ENCODE measurements at regions not wholly inside any gene's neighbourhood (a gene's known extent, or its start where the extent isn't known, plus 50 kb on each side); places are given as distances from the start of the nearest gene placed in this dataset.

DNA sequence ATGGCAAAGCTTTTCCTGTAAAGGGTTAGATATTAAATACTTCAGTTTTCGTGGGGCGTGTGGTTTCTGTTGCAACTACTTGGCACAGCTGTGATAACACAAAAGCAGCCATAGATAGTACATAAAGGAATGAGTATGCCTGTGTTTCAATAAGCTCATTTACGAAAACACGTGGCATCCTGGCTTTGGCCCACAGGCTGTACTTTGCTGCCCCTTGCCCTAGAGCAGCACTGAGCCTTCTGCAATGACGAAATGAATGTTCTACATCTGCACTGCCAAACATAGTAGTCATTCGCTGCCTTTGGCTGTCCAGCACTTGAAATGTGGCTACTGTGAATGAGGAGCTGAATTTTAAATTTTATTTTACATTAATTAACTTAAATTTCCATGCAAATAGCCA, 376.2 kb upstream of the TPK1 start:
- H3K79me2 ChIP-seq (ENCODE audit: control insufficient read depth, insufficient read depth, low read length) = no peaks in the 10 kb centered on the region
- no peak for FAIRE-seq
- CTCF ChIA-PET = interaction anchor here (0.6 to 0.7 kb wide), 2 partner anchors 8 to 1078 kb away, joined by 3 to 4 read pairs; no protein-coding TSS in a partner anchor
- H3K27me3 ChIP-seq (replicated peaks in 1 of 2; ENCODE audit: control insufficient read depth in 2 of 2, insufficient read depth in 2 of 2, low read length in 1 of 2) = no peaks in the 10 kb centered on the region
- in situ Hi-C loops (cut with MboI) = no loop called here
- H3K9me3 ChIP-seq (replicated peaks; ENCODE audit: control insufficient read depth, insufficient read depth, low read length) = no peaks in the 10 kb centered on the region
- intact Hi-C loops (cut with micrococcal nuclease; ENCODE audit: unreplicated experiment) = no loop called here
- no peaks in the 10 kb centered on the region for H3K4me1 ChIP-seq (ENCODE audit: control insufficient read depth, insufficient read depth, low read length)
- H3K36me3 ChIP-seq (ENCODE audit: control insufficient read depth in 2 of 2, insufficient read depth in 2 of 2, low read length in 1 of 2) = no peaks in the 10 kb centered on the region
- DNase-seq (ENCODE audit: low read depth, low spot score) = no peak
- no peaks in the 10 kb centered on the region for H4K20me1 ChIP-seq (ENCODE audit: control insufficient read depth, insufficient read depth)
- no peak for ATAC-seq
- H3K9ac ChIP-seq (ENCODE audit: control insufficient read depth, insufficient read depth, low read length) = no peak overlapping the region
- BruUV-seq (replicated peaks) = no TSS peak
- no peak overlapping the region for H3K4me3 ChIP-seq
- POLR2A ChIA-PET = no interaction called here
- H3K27ac ChIP-seq (ENCODE audit: control insufficient read depth, insufficient read depth) = no peak overlapping the region
- H3K4me2 ChIP-seq (ENCODE audit: control insufficient read depth, insufficient read depth) = no peak overlapping the region
- TF ChIP-seq BHLHE40 (IDR thresholded peaks at IDR 0.05; ENCODE audit: borderline replicate concordance in 1 of 2, low read depth in 2 of 2, low read length in 1 of 2) (no peak), MTA3 (IDR thresholded peaks at IDR 0.05; ENCODE audit: borderline replicate concordance, low read length) (no peak)
- SMC1A ChIA-PET (ENCODE audit: uncharacterized antibody, unreplicated experiment) = interaction anchor here (1.3 to 1.4 kb wide), 3 partner anchors 8 to 17 kb away, joined by 3 to 4 read pairs (median 3); no protein-coding TSS in a partner anchor
- H2AFZ ChIP-seq (ENCODE audit: control insufficient read depth, low read depth, low read length) = no peak overlapping the region
- WGBS (ENCODE audit: insufficient coverage, insufficient replicate concordance, low lambda C conversion rate, missing lambda C conversion rate) = 12% methylated on average over 6 of the region's 6 CpGs
- RAD21 ChIA-PET (ENCODE audit: unreplicated experiment) = no interaction called here

DNA sequence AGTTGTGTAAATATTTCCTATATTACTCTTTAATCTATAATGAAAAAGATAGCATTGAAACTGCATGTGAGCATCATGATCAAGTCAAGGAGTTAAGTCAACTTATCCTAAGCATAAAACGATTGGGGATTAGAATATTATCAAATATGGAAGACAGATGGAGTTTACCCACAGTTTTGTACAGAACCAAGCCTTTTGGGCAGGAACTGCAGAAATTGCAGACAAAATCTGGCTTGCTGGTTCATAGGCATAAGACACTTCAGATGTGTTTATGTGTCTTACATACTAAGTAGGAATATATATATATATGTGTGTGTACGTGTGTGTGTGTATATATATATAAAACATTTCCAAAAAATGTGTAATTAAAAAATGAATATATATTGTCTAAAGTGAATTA, 375.4 kb upstream of the TPK1 start:
- no TSS peak for BruUV-seq (replicated peaks)
- no peak overlapping the region for H2AFZ ChIP-seq (ENCODE audit: control insufficient read depth, low read depth, low read length)
- no peaks in the 10 kb centered on the region for H3K9me3 ChIP-seq (replicated peaks; ENCODE audit: control insufficient read depth, insufficient read depth, low read length)
- no peak for FAIRE-seq
- in situ Hi-C loops (cut with MboI) (no loop called here), intact Hi-C loops (cut with micrococcal nuclease; ENCODE audit: unreplicated experiment) (no loop called here)
- no peaks in the 10 kb centered on the region for H3K27me3 ChIP-seq (replicated peaks in 1 of 2; ENCODE audit: control insufficient read depth in 2 of 2, insufficient read depth in 2 of 2, low read length in 1 of 2)
- H3K27ac ChIP-seq (ENCODE audit: control insufficient read depth, insufficient read depth) = no peak overlapping the region
- ChIA-PET SMC1A (ENCODE audit: uncharacterized antibody, unreplicated experiment) (interaction anchor here (1.3 kb wide), 1 partner anchor 8 kb away, joined by 3 read pairs; no protein-coding TSS in a partner anchor), POLR2A (no interaction called here), CTCF (no interaction called here), RAD21 (ENCODE audit: unreplicated experiment) (no interaction called here)
- no peak overlapping the region for H3K9ac ChIP-seq (ENCODE audit: control insufficient read depth, insufficient read depth, low read length)
- H3K4me3 ChIP-seq = no peak overlapping the region
- no peak overlapping the region for H3K4me2 ChIP-seq (ENCODE audit: control insufficient read depth, insufficient read depth)
- no peaks in the 10 kb centered on the region for H4K20me1 ChIP-seq (ENCODE audit: control insufficient read depth, insufficient read depth)
- H3K36me3 ChIP-seq (ENCODE audit: control insufficient read depth in 2 of 2, insufficient read depth in 2 of 2, low read length in 1 of 2) = no peaks in the 10 kb centered on the region
- H3K79me2 ChIP-seq (ENCODE audit: control insufficient read depth, insufficient read depth, low read length) = no peaks in the 10 kb centered on the region
- DNase-seq (ENCODE audit: low read depth, low spot score) = no peak
- ATAC-seq = no peak
- 0% methylated on average over 2 of the region's 2 CpGs for WGBS (ENCODE audit: insufficient coverage, insufficient replicate concordance, low lambda C conversion rate, missing lambda C conversion rate)
- H3K4me1 ChIP-seq (ENCODE audit: control insufficient read depth, insufficient read depth, low read length) = no peaks in the 10 kb centered on the region
- TF ChIP-seq KAT2A (conservative IDR thresholded peaks at IDR 0.05; ENCODE audit: control insufficient read depth, low read depth, low read length) = no peak
- no peak for TF ChIP-seq ZNF622 (IDR thresholded peaks at IDR 0.05)
- TF ChIP-seq NBN (IDR thresholded peaks at IDR 0.05) = no peak
- TF ChIP-seq, protein P1, sequence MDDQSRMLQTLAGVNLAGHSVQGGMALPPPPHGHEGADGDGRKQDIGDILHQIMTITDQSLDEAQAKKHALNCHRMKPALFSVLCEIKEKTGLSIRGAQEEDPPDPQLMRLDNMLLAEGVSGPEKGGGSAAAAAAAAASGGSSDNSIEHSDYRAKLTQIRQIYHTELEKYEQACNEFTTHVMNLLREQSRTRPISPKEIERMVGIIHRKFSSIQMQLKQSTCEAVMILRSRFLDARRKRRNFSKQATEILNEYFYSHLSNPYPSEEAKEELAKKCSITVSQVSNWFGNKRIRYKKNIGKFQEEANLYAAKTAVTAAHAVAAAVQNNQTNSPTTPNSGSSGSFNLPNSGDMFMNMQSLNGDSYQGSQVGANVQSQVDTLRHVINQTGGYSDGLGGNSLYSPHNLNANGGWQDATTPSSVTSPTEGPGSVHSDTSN (IDR thresholded peaks at IDR 0.05; ENCODE audit: insufficient replicate concordance, low read depth, low read length) = no peak
- TF ChIP-seq, protein P2, sequence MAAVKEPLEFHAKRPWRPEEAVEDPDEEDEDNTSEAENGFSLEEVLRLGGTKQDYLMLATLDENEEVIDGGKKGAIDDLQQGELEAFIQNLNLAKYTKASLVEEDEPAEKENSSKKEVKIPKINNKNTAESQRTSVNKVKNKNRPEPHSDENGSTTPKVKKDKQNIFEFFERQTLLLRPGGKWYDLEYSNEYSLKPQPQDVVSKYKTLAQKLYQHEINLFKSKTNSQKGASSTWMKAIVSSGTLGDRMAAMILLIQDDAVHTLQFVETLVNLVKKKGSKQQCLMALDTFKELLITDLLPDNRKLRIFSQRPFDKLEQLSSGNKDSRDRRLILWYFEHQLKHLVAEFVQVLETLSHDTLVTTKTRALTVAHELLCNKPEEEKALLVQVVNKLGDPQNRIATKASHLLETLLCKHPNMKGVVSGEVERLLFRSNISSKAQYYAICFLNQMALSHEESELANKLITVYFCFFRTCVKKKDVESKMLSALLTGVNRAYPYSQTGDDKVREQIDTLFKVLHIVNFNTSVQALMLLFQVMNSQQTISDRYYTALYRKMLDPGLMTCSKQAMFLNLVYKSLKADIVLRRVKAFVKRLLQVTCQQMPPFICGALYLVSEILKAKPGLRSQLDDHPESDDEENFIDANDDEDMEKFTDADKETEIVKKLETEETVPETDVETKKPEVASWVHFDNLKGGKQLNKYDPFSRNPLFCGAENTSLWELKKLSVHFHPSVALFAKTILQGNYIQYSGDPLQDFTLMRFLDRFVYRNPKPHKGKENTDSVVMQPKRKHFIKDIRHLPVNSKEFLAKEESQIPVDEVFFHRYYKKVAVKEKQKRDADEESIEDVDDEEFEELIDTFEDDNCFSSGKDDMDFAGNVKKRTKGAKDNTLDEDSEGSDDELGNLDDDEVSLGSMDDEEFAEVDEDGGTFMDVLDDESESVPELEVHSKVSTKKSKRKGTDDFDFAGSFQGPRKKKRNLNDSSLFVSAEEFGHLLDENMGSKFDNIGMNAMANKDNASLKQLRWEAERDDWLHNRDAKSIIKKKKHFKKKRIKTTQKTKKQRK (IDR thresholded peaks at IDR 0.05; ENCODE audit: low read depth, low read length) = no peak
- TF ChIP-seq, protein P3, sequence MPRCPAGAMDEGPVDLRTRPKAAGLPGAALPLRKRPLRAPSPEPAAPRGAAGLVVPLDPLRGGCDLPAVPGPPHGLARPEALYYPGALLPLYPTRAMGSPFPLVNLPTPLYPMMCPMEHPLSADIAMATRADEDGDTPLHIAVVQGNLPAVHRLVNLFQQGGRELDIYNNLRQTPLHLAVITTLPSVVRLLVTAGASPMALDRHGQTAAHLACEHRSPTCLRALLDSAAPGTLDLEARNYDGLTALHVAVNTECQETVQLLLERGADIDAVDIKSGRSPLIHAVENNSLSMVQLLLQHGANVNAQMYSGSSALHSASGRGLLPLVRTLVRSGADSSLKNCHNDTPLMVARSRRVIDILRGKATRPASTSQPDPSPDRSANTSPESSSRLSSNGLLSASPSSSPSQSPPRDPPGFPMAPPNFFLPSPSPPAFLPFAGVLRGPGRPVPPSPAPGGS (IDR thresholded peaks at IDR 0.05; ENCODE audit: borderline replicate concordance, insufficient read depth, low read depth, low read length, poor library complexity, severe bottlenecking) = no peak
